GM06990 (cell line): ENCODE measurements at regions not wholly inside any gene's neighbourhood (a gene's known extent, or its start where the extent isn't known, plus 50 kb on each side); places are given as distances from the start of the nearest gene placed in this dataset.

Experiments used
- DNase-seq: peaks from one replicate; pipeline ENCODE4 v3.0.0-alpha.2; 2011; ENCODE audit not compliant: insufficient read length; ENCODE audit errors: extremely low read depth
- H3K27me3 ChIP-seq: replicated peaks from 2 replicates; pipeline ENCODE4 v1.6.0; 2011; ENCODE audit warnings: low read length; ENCODE audit not compliant: control insufficient read depth, insufficient read depth
- H3K36me3 ChIP-seq: 2 replicates; pipeline ENCODE4 v1.5.1; 2011; ENCODE audit warnings: low read length; ENCODE audit not compliant: control insufficient read depth, insufficient read depth
- H3K4me3 ChIP-seq: replicated peaks from 2 replicates; pipeline ENCODE4 v1.5.1; 2011; ENCODE audit warnings: low read depth, mild to moderate bottlenecking, control low read depth, low read length
- TF ChIP-seq, protein P1 (sequence below): IDR thresholded peaks from 2 replicates; pipeline ENCODE4 v1.5.1; 2011; ENCODE audit warnings: low read length, control low read depth, mild to moderate bottlenecking, inconsistent platforms; ENCODE audit not compliant: insufficient read depth, poor library complexity, severe bottlenecking

DNA sequence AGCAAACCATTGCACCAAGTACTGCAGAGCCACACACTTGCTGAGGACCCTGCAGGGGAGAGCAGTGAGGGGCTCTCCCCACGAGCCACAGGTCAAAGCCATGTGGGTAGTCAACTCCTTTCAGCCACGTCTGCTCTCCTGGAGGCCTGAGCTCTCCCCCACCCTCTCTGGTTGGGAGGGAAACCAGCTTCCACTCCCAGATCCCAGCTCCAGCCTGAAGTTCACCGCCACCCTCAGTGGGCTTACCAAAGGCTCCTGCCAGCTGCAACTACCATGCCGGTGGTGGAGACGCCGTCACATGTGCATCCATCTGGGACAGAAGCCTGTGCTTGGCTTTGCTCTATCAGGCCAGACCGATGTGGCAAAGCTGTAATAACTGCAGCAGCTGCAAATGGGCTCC lies 521.5 kb upstream of the RAB6C start:
- Histone ChIP-seq H3K27me3 (no peaks in the 10 kb centered on the region; the same call in none of the 2 replicates), H3K36me3 (no peaks in the 10 kb centered on the region), H3K4me3 (no peak overlapping the region)
- TF ChIP-seq, protein P1, sequence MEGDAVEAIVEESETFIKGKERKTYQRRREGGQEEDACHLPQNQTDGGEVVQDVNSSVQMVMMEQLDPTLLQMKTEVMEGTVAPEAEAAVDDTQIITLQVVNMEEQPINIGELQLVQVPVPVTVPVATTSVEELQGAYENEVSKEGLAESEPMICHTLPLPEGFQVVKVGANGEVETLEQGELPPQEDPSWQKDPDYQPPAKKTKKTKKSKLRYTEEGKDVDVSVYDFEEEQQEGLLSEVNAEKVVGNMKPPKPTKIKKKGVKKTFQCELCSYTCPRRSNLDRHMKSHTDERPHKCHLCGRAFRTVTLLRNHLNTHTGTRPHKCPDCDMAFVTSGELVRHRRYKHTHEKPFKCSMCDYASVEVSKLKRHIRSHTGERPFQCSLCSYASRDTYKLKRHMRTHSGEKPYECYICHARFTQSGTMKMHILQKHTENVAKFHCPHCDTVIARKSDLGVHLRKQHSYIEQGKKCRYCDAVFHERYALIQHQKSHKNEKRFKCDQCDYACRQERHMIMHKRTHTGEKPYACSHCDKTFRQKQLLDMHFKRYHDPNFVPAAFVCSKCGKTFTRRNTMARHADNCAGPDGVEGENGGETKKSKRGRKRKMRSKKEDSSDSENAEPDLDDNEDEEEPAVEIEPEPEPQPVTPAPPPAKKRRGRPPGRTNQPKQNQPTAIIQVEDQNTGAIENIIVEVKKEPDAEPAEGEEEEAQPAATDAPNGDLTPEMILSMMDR = no peak
- DNase-seq = no peak

DNA sequence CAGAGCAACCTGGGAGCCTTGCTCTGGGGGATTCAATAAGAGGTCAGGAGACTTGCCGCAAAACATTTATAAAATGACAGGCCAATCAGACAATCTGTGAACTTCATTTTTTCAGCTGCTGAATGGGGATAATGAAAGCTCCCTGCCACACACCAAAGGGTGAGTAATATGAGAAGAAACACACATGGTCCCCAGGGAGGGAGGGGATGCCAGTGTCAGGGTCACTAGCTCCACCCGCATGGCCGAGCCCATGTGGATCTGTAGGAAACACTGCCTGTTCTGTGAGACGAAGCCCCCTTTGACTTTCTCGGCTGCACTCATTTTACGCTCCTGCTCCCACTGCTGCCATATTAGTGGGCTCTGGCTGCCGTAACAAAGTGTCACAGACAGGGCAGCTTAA lies 521.0 kb upstream of the RAB6C start:
- Histone ChIP-seq H3K36me3 (no peaks in the 10 kb centered on the region), H3K27me3 (no peaks in the 10 kb centered on the region; the same call in none of the 2 replicates), H3K4me3 (no peak overlapping the region)
- no peak for DNase-seq
- TF ChIP-seq, protein P1 = no peak

DNA sequence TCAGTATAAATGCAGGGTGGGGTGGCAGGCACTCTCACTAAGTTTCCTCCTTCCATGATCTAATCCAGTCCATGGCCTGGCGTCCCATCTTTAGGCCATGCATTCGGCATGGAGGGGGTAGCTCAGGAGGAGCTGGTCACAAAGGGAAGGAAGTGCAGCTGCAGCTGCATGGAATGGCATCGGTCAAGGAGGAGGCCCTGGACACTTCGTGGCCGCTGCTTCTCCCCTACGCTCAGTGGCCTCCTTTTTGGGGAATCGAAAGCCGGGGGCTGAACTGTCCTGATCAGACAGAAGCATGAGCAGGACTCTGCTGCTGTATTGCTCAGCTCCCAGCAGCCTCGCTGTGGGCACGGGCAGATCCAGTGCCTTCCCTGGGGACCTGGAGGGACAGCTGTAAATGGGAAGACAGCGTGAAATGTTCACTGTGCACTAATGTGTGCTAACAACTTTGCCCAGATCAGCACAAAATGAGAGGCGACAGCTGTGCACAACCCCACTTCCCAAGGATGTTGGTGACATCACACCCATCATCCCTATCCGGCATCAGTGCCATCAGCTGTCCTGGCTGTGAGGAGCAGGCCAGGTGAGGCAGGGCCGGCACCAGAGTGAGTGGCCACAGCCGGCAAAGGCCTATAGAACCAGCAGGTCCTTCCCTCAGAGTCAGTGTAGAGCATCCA lies 520.1 kb upstream of the RAB6C start:
- Histone ChIP-seq H3K36me3 (no peaks in the 10 kb centered on the region), H3K27me3 (no peaks in the 10 kb centered on the region; the same call in none of the 2 replicates), H3K4me3 (no peak overlapping the region)
- TF ChIP-seq, protein P1 = no peak
- no peak for DNase-seq

DNA sequence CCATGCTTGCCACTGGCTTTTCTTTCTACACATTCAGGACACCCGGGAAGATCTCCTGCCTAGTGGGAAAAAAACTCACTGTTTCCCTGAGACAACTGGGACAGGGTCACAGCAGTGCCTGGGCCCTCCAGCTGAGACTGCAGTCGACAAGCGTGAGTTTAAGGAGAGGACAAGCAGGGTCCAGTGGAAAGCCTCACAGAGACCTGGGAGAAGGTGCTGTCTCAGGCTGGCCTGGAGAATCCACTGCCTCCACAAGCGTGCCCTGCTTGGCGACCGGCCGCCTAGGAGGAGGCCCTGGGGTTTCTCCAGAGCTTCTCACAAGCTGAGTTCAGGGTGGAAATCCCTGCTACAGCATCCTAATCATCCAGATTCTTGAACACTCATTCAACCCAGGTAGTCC lies 519.6 kb upstream of the RAB6C start:
- Histone ChIP-seq H3K4me3 (no peak overlapping the region), H3K36me3 (no peaks in the 10 kb centered on the region), H3K27me3 (no peaks in the 10 kb centered on the region; the same call in none of the 2 replicates)
- DNase-seq = no peak
- TF ChIP-seq, protein P1 = no peak

DNA sequence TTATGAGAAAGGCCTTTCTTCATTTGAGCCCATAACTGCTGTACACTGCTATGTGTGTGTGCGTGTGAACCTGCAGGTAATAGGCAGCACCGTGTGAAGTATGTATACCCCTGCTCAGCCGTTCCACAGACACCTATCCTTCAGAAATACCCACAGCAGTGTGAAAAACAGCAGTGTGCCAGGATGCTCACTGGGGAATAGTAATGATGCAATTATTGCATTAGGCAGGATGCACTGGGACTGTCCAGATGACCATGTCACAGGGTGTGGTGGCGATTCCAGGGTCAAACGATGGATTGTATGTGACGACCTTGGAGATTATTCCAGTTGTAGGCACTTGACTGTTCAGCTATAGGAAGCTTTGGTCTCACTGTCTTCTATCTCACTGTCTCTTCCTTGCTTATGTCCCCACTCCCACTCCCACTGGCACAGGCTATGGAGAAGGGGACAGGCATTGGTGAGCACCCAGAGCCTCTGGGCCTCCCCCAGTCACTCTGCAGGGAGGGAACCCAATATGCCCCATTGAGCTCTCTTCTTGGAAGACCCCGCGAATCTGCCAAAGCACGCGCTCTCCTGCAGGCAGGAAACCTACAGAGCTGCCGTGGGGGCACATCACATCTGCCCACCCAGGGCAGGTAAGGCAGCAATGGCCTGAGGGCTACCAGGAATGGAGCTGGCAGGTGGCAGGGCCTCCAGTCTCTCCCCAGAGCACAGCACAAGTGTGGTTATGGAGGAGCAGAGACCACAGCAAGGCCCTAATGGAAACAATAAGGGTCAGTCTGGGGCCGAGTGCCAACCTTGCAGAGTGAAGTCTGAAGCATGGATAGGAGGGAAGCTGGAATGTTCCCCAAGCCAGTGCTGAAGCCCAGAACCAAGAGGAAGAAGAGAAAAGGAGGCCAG lies 518.9 kb upstream of the RAB6C start:
- H3K4me3 ChIP-seq = no peak overlapping the region
- H3K36me3 ChIP-seq = no peaks in the 10 kb centered on the region
- DNase-seq = no peak
- TF ChIP-seq, protein P1 = no peak
- H3K27me3 ChIP-seq = no peaks in the 10 kb centered on the region; the same call in none of the 2 replicates
